ENCODE measurements at regions not wholly inside any gene's neighbourhood (a gene's known extent, or its start where the extent isn't known, plus 50 kb on each side); places are given as distances from the start of the nearest gene placed in this dataset.
"Not testable (repeated sequence)": the region's sequence is repeated elsewhere in the genome, so short reads cannot be mapped to it uniquely, and the experiment has no call there.

GRCh38 chr4:65265526-65265925 is 404.8 kb downstream of the EPHA5 start:
- DNase-seq (ENCODE audit: missing footprints) (no peak), ATAC-seq (no peak)
- intact Hi-C loops (cut with DNase I) = no loop called here

- intact Hi-C loops (cut with DNase I) = no loop called here
- DNase-seq (ENCODE audit: missing footprints) = no peak
- ATAC-seq = no peak
Measured at GRCh38 chr4:65259296-65259695, 411.0 kb downstream of the EPHA5 start.

GRCh38 chr4:65250916-65251315 is 419.4 kb downstream of the EPHA5 start:
- DNase-seq (ENCODE audit: missing footprints) = no peak
- no peak for ATAC-seq
- intact Hi-C loops (cut with DNase I) = no loop called here

- DNase-seq (ENCODE audit: missing footprints) = no peak
- intact Hi-C loops (cut with DNase I) = no loop called here
- no peak for ATAC-seq
Measured at GRCh38 chr4:65249111-65249510, 421.2 kb downstream of the EPHA5 start.

- intact Hi-C loops (cut with DNase I) = no loop called here
- no peak for DNase-seq (ENCODE audit: missing footprints)
- ATAC-seq = no peak
Measured at GRCh38 chr4:65242156-65242846, 428.0 kb downstream of the EPHA5 start.

- DNase-seq (ENCODE audit: missing footprints) (peak; percentile 56), ATAC-seq (no peak)
- intact Hi-C loops (cut with DNase I) = no loop called here
Measured at GRCh38 chr4:65241257-65241997, 428.9 kb downstream of the EPHA5 start.

- DNase-seq (ENCODE audit: missing footprints) (no peak), ATAC-seq (no peak)
- intact Hi-C loops (cut with DNase I) = no loop called here
Measured at GRCh38 chr4:65234061-65234460, 436.2 kb downstream of the EPHA5 start.

- no peak for ATAC-seq
- intact Hi-C loops (cut with DNase I) = no loop called here
- no peak for DNase-seq (ENCODE audit: missing footprints)
Measured at GRCh38 chr4:65227628-65228027, 442.7 kb downstream of the EPHA5 start.

GRCh38 chr4:65223601-65224000 is 446.7 kb downstream of the EPHA5 start:
- intact Hi-C loops (cut with DNase I) = no loop called here
- no peak for ATAC-seq
- no peak for DNase-seq (ENCODE audit: missing footprints)

- intact Hi-C loops (cut with DNase I); DNase-seq (ENCODE audit: missing footprints); ATAC-seq: not testable (repeated sequence)
Measured at GRCh38 chr4:65223074-65223473, 447.2 kb downstream of the EPHA5 start.

GRCh38 chr4:65217179-65217578 is 453.1 kb downstream of the EPHA5 start:
- no peak for DNase-seq (ENCODE audit: missing footprints)
- intact Hi-C loops (cut with DNase I) = no loop called here
- no peak for ATAC-seq

- DNase-seq (ENCODE audit: missing footprints) = no peak
- intact Hi-C loops (cut with DNase I) = no loop called here
- ATAC-seq = no peak
Measured at GRCh38 chr4:65202853-65203236, 467.4 kb downstream of the EPHA5 start.

GRCh38 chr4:65202165-65202852 is 468.0 kb downstream of the EPHA5 start:
- DNase-seq (ENCODE audit: missing footprints) = no peak
- intact Hi-C loops (cut with DNase I) = no loop called here
- ATAC-seq = no peak

- no peak for DNase-seq (ENCODE audit: missing footprints)
Measured at GRCh38 chr4:65195666-65196065, 474.6 kb downstream of the EPHA5 start.

GRCh38 chr4:65195002-65195401 is 475.3 kb downstream of the EPHA5 start:
- DNase-seq (ENCODE audit: missing footprints) = peak; percentile 22
- intact Hi-C loops (cut with DNase I) = no loop called here
- ATAC-seq = no peak

More at GRCh38 chr4:65195666-65196065, 474.6 kb downstream of the EPHA5 start:
- intact Hi-C loops (cut with DNase I) = no loop called here
- no peak for ATAC-seq

- intact Hi-C loops (cut with DNase I) = no loop called here
- ATAC-seq = no peak
Measured at GRCh38 chr4:65193985-65194384, 476.3 kb downstream of the EPHA5 start.

GRCh38 chr4:65190780-65191179 is 479.5 kb downstream of the EPHA5 start:
- intact Hi-C loops (cut with DNase I) = no loop called here
- ATAC-seq (no peak), DNase-seq (ENCODE audit: missing footprints) (no peak)

More at GRCh38 chr4:65193985-65194384, 476.3 kb downstream of the EPHA5 start:
- no peak for DNase-seq (ENCODE audit: missing footprints)

GRCh38 chr4:65175585-65175984 is 494.7 kb downstream of the EPHA5 start:
- intact Hi-C loops (cut with DNase I) = no loop called here
- DNase-seq (ENCODE audit: missing footprints) (no peak), ATAC-seq (no peak)

GRCh38 chr4:65170768-65171514 is 499.3 kb downstream of the EPHA5 start:
- no peak for DNase-seq (ENCODE audit: missing footprints)
- no peak for ATAC-seq
- intact Hi-C loops (cut with DNase I) = no loop called here
